ENCODE measurements at regions not wholly inside any gene's neighbourhood (a gene's known extent, or its start where the extent isn't known, plus 50 kb on each side); places are given as distances from the start of the nearest gene placed in this dataset.

DNA sequence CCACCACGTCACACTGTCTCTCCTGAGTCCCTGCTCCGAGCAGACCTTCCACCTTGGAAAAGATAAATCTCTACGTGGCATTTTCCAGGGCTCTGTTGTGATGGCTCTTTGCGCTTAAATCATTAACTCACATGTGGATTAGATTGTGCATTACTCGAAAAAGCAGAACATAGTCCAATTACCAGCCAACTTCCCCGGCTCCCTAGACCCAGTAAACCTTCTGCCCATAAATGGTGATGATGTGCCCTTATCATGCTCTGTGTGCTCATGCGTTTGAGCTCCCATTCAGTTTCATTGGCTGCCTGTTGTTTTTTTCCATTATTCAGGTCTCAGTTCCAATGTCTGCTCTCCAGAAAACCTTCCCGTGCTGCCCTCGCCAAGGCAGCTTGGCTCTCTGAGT, 471.2 kb downstream of the GLRX3 start:
- Histone ChIP-seq H3K4me1 (ENCODE audit: control insufficient read depth, insufficient read depth, low read length) (no peaks in the 10 kb centered on the region), H3K36me3 (ENCODE audit: control insufficient read depth, insufficient read depth, low read length) (no peaks in the 10 kb centered on the region), H3K4me3 (ENCODE audit: low read depth, low read length) (no peak overlapping the region), H3K27me3 (ENCODE audit: control insufficient read depth, insufficient read depth, low read length) (no peaks in the 10 kb centered on the region), H3K9me3 (ENCODE audit: control insufficient read depth, insufficient read depth, low read length) (no peaks in the 10 kb centered on the region), H3K9ac (ENCODE audit: low read depth, low read length) (no peak overlapping the region)

DNA sequence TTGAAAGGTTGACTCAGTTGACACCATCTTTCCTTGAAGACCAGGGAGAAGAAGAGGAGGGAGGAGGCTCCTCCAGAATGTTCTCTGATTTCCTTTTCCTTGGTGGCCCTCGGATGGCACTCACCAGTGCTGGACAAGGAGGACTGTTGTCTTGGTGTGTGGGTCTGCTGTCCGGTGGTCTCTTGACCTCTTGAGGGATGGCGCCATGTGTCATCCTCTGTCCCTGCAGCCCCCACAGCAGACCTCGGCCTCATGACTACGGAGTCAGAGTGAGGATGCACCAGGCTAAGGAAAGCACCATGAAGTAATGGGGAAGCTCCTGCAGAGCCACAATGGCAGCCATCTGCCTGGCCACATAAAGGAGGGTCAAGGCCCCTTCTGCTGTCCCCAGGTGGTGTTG, 475.0 kb downstream of the GLRX3 start:
- no peaks in the 10 kb centered on the region for H3K36me3 ChIP-seq (ENCODE audit: control insufficient read depth, insufficient read depth, low read length)
- peaks cover 3% of the 10 kb centered on the region for H3K4me1 ChIP-seq (ENCODE audit: control insufficient read depth, insufficient read depth, low read length)
- no peak overlapping the region for H3K9ac ChIP-seq (ENCODE audit: low read depth, low read length)
- no peaks in the 10 kb centered on the region for H3K27me3 ChIP-seq (ENCODE audit: control insufficient read depth, insufficient read depth, low read length)
- H3K9me3 ChIP-seq (ENCODE audit: control insufficient read depth, insufficient read depth, low read length) = peaks cover 4% of the 10 kb centered on the region
- no peak overlapping the region for H3K4me3 ChIP-seq (ENCODE audit: low read depth, low read length)

DNA sequence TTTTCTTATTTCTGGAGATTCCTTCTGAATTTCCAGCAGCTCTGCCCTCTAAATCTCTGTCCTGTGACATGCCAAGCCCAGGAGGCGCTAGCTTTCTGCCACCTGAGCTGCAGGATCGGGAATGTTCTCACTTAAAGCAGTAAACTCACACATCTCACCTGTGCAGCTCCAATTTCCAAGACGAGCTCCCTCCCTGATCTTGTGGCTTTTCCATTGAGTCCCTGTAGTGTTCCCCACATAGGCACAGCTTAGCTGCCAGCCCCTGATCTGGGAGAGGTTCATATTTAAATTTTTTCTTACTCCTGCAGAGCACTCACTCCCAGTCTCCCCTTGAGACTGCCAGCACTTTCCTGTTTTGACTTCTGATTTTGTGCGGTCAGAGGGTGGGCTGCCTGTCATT, 479.3 kb downstream of the GLRX3 start:
- H3K4me3 ChIP-seq (ENCODE audit: low read depth, low read length) = no peak overlapping the region
- no peak overlapping the region for H3K9ac ChIP-seq (ENCODE audit: low read depth, low read length)
- H3K36me3 ChIP-seq (ENCODE audit: control insufficient read depth, insufficient read depth, low read length) = no peaks in the 10 kb centered on the region
- H3K9me3 ChIP-seq (ENCODE audit: control insufficient read depth, insufficient read depth, low read length) = peaks cover 4% of the 10 kb centered on the region
- peaks cover 3% of the 10 kb centered on the region for H3K4me1 ChIP-seq (ENCODE audit: control insufficient read depth, insufficient read depth, low read length)
- no peaks in the 10 kb centered on the region for H3K27me3 ChIP-seq (ENCODE audit: control insufficient read depth, insufficient read depth, low read length)

DNA sequence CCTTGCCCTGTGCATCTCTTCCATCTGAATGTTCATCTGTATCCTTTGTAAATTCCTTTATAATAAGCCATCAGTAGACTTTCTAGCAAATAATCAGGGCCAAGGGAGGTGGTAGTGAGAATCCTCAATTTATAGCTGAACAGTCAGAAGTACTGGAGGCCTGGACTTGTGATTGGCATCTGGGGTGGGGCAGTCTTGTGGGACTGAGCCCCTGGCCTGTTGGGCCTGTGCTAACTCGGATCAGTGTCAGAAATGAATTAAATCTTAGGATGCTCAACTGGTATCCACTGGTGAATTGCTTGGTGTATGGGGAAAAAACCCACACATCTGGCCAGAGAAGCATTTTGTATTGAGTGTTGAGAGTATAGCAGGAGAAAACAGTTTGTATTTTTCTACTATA, 481.8 kb downstream of the GLRX3 start:
- H3K9me3 ChIP-seq (ENCODE audit: control insufficient read depth, insufficient read depth, low read length) = no peaks in the 10 kb centered on the region
- no peak overlapping the region for H3K9ac ChIP-seq (ENCODE audit: low read depth, low read length)
- peaks cover 3% of the 10 kb centered on the region for H3K4me1 ChIP-seq (ENCODE audit: control insufficient read depth, insufficient read depth, low read length)
- no peaks in the 10 kb centered on the region for H3K36me3 ChIP-seq (ENCODE audit: control insufficient read depth, insufficient read depth, low read length)
- no peaks in the 10 kb centered on the region for H3K27me3 ChIP-seq (ENCODE audit: control insufficient read depth, insufficient read depth, low read length)
- H3K4me3 ChIP-seq (ENCODE audit: low read depth, low read length) = no peak overlapping the region

DNA sequence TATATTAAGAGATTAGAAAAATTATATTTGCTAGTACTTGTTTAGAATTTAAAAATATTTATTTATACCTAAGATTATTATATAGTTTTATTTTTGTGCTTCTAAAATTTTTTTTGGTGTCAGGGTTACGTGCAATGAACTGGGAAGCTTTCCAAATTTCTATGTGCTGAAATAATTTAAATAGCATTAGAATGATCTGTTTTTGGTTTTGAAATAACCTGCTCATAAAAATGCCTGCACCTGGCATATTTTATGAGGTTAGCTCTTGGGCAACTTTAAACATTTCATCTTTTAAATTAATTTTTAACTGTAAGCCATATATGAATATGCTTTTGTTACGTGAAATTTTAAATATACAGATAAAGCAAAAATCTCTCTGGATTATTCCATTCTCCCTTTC, 482.5 kb downstream of the GLRX3 start:
- Histone ChIP-seq H3K36me3 (ENCODE audit: control insufficient read depth, insufficient read depth, low read length) (no peaks in the 10 kb centered on the region), H3K4me3 (ENCODE audit: low read depth, low read length) (no peak overlapping the region), H3K9ac (ENCODE audit: low read depth, low read length) (no peak overlapping the region), H3K27me3 (ENCODE audit: control insufficient read depth, insufficient read depth, low read length) (no peaks in the 10 kb centered on the region), H3K9me3 (ENCODE audit: control insufficient read depth, insufficient read depth, low read length) (no peaks in the 10 kb centered on the region), H3K4me1 (ENCODE audit: control insufficient read depth, insufficient read depth, low read length) (peaks cover 3% of the 10 kb centered on the region)

DNA sequence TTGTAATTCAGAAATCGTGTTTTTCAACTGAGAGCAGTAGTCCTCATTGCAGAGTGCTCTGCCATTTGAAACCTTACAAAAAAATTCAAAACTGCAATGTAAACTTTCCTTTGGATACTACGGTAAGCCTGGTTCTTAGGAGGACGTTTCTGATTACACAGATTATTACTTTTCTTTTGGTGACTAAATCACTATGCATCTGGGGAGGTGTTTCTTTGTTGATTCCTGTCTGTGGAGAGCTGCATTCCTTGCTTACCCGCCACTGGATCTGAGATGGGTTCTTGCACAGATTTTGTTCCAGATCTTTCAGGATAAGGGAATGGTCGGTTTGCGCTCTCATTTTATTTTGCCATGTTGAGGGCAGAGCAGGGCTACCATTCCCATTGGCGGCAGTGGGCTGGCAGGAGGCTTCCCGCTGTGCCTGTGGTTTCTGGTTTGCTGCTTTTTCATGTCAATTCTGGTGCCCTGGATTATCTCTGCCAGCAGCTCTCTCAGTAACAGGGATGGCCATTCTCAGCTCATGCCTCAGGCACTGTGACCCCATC, 485.1 kb downstream of the GLRX3 start:
- no peaks in the 10 kb centered on the region for H3K9me3 ChIP-seq (ENCODE audit: control insufficient read depth, insufficient read depth, low read length)
- no peaks in the 10 kb centered on the region for H3K4me1 ChIP-seq (ENCODE audit: control insufficient read depth, insufficient read depth, low read length)
- H3K4me3 ChIP-seq (ENCODE audit: low read depth, low read length) = no peak overlapping the region
- no peaks in the 10 kb centered on the region for H3K36me3 ChIP-seq (ENCODE audit: control insufficient read depth, insufficient read depth, low read length)
- H3K27me3 ChIP-seq (ENCODE audit: control insufficient read depth, insufficient read depth, low read length) = no peaks in the 10 kb centered on the region
- no peak overlapping the region for H3K9ac ChIP-seq (ENCODE audit: low read depth, low read length)

DNA sequence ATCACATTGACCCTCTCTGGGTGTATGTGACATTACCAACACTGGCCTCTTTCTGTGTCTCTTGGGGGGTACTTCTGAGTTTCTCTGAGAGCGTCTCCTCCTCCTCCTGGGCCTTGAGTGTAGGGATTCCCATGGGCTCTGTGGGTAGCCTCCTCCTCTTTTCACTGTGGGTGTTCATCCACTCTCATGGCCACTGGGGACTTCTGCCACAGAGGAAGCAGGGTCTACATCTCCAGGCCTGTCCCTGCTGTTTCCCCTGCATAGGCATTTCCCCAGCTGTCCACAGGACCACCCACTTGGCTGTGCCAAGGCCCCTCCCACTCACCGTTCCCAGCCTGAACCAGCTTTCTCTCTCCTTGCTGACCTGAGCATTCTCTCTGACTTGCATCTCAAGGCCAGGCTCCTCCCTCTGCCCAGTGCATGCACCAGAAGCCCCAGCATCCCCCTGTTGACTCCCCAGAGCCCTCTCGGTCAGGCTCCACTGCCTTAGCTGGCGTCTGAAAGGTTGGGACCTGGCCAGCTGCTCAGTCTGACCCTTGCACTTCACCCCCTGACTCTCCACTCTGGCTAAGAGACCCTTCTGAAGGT, 487.6 kb downstream of the GLRX3 start:
- no peaks in the 10 kb centered on the region for H3K27me3 ChIP-seq (ENCODE audit: control insufficient read depth, insufficient read depth, low read length)
- H3K36me3 ChIP-seq (ENCODE audit: control insufficient read depth, insufficient read depth, low read length) = no peaks in the 10 kb centered on the region
- H3K4me3 ChIP-seq (ENCODE audit: low read depth, low read length) = no peak overlapping the region
- no peaks in the 10 kb centered on the region for H3K4me1 ChIP-seq (ENCODE audit: control insufficient read depth, insufficient read depth, low read length)
- H3K9me3 ChIP-seq (ENCODE audit: control insufficient read depth, insufficient read depth, low read length) = no peaks in the 10 kb centered on the region
- no peak overlapping the region for H3K9ac ChIP-seq (ENCODE audit: low read depth, low read length)

DNA sequence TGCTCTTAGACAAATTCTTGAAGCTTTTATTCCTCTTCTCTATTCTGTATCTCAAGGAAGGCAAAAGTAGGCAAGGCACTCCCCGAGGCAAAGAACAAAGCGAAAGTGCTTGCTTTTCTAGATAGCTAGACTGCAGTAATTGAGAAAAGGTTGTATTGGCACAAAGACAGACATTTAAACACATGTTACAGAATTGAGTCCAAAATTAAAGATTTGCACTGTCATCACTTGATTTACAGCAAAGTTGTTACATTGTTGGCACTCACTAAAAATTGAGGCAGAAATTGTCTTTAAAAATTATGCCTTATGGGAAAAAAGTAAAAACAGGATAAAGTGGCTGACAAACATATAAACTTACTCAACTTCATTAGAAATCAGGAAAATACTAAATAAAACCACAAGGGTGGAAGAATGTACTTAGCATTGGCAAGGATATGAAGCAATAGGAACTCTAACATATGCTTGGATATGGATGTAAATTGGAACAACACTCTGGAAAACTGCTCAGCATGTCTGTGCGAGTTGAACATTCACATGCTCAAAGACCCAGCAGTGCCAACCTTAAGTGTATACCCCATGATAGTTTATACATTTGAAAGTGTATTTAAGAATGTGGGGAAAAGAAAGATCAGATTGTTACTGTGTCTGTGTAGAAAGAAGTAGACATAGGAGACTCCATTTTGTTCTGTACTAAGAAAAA, 491.3 kb downstream of the GLRX3 start:
- Histone ChIP-seq H3K4me3 (ENCODE audit: low read depth, low read length) (no peak overlapping the region), H3K9ac (ENCODE audit: low read depth, low read length) (no peak overlapping the region), H3K4me1 (ENCODE audit: control insufficient read depth, insufficient read depth, low read length) (no peaks in the 10 kb centered on the region), H3K36me3 (ENCODE audit: control insufficient read depth, insufficient read depth, low read length) (no peaks in the 10 kb centered on the region), H3K9me3 (ENCODE audit: control insufficient read depth, insufficient read depth, low read length) (no peaks in the 10 kb centered on the region), H3K27me3 (ENCODE audit: control insufficient read depth, insufficient read depth, low read length) (no peaks in the 10 kb centered on the region)

DNA sequence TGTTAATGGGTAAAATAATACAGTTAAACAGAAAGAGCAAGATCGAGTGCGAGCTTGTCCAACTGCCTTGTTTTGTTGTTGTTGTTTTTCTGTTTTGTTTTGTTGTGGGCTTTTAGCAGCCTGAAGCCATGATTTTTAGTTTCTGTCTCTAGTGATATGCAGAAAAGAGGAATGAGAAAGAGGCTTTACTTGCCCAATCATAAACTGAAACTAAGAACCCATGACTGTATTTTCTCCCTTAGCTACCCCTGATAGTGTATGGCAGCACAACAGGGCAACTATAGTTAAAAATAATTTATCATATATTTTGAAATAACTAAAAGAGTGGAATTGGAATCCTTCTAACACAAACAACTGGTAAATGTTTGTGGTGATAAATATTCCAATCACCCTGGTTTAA, 493.9 kb downstream of the GLRX3 start:
- Histone ChIP-seq H3K36me3 (ENCODE audit: control insufficient read depth, insufficient read depth, low read length) (no peaks in the 10 kb centered on the region), H3K9ac (ENCODE audit: low read depth, low read length) (no peak overlapping the region), H3K4me3 (ENCODE audit: low read depth, low read length) (no peak overlapping the region), H3K9me3 (ENCODE audit: control insufficient read depth, insufficient read depth, low read length) (no peaks in the 10 kb centered on the region), H3K27me3 (ENCODE audit: control insufficient read depth, insufficient read depth, low read length) (no peaks in the 10 kb centered on the region), H3K4me1 (ENCODE audit: control insufficient read depth, insufficient read depth, low read length) (peaks cover 2% of the 10 kb centered on the region)

DNA sequence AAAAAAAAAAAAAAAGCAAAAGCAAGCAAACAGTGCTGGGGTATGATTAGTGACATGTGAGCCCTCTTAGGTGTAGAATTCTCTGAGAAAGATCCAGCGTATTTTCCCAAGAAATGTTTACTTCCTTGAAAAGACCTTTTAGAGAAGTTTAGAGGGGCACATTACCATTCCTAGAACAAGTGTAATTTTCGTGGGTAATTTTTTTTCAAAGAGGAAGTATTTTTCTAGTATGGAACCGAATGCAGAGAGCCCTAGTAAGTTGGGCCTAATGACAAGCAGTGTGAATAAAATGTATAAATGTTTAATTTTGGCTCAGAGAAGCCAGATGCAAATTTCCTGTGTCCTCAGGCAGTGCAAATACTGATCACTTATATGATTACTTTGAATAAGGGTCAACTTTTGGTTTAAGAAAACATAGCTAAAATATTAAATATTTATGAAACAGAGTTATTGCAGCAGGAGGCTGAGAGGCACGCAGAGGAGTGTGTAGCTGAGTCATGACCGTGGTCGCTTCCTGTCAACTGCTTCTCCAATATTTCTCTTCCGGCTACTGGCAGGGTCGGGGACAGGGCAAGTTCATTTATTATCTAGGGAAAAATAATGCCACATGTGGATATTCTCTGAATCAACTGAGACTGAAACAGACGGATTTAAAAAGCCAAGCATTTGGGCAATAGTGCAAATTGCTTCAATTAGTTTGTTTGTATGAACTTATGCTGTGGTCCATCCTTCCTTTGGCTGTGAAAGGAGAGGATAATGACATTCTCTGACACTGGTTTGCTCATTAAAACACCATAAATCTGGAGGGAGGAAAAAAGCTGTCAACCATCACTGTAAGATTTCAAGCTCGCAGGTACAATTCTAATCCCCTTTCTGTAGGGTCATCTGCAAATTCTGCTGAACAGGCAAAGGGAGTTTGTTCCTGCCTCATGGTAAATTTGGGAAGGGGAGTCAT, 495.2 kb downstream of the GLRX3 start:
- Histone ChIP-seq H3K27me3 (ENCODE audit: control insufficient read depth, insufficient read depth, low read length) (no peaks in the 10 kb centered on the region), H3K4me3 (ENCODE audit: low read depth, low read length) (no peak overlapping the region), H3K36me3 (ENCODE audit: control insufficient read depth, insufficient read depth, low read length) (no peaks in the 10 kb centered on the region), H3K9ac (ENCODE audit: low read depth, low read length) (no peak overlapping the region), H3K4me1 (ENCODE audit: control insufficient read depth, insufficient read depth, low read length) (peaks cover 4% of the 10 kb centered on the region), H3K9me3 (ENCODE audit: control insufficient read depth, insufficient read depth, low read length) (no peaks in the 10 kb centered on the region)

DNA sequence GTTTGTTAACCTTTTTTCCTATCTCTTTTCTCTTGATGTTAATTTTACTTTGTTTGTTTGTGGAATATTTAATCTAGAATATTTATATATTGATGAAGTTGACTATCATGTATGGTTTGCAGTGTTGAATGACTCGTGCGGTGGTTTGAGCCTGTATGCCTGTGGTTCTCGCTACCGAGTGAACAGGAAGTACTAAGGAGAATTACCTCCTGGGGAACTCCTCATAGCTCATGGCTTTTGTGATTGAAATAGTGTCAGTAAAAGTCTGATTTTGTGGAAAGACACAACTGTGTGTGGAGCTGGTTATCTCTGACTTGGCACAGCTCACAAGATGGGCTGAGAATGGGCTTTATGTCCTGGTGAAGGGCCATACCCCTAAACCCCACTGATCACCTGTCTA, 498.6 kb downstream of the GLRX3 start:
- peaks cover 4% of the 10 kb centered on the region for H3K4me1 ChIP-seq (ENCODE audit: control insufficient read depth, insufficient read depth, low read length)

More for the DNA sequence above, 498.6 kb downstream of the GLRX3 start:
- H3K27me3 ChIP-seq (ENCODE audit: control insufficient read depth, insufficient read depth, low read length) = no peaks in the 10 kb centered on the region
- no peaks in the 10 kb centered on the region for H3K36me3 ChIP-seq (ENCODE audit: control insufficient read depth, insufficient read depth, low read length)
- H3K9ac ChIP-seq (ENCODE audit: low read depth, low read length) = no peak overlapping the region
- H3K9me3 ChIP-seq (ENCODE audit: control insufficient read depth, insufficient read depth, low read length) = no peaks in the 10 kb centered on the region
- no peak overlapping the region for H3K4me3 ChIP-seq (ENCODE audit: low read depth, low read length)
